Activated naive CD4-positive, alpha-beta T cell treated with anti-CD3 and anti-CD28 coated beads, Interleukin-2, amount 50 U/mL, for 72 hours (primary cell): ENCODE measurements at regions not wholly inside any gene's neighbourhood (a gene's known extent, or its start where the extent isn't known, plus 50 kb on each side); places are given as distances from the start of the nearest gene placed in this dataset.

Experiments
- ATAC-seq, 2 donors: fragments of 150-1000 bp; cut with Tn5 transposase; 2 replicates each; pipeline ENCODE4 v1.10.0; 2021; ENCODE audit warnings: mild to moderate bottlenecking in 2 of 2, moderate library complexity in 2 of 2
- DNase-seq, 2 donors: peaks; one replicate each; pipeline ENCODE4 v3.0.0; 2021 to 2022; ENCODE audit warnings: low spot score in 2 of 2
- H3K27ac Mint-ChIP-seq, 2 donors: one replicate each; pipeline ENCODE4 v1.8.0; 2022; ENCODE audit warnings: mild to moderate bottlenecking in 2 of 2, mixed read lengths in 2 of 2
- H3K36me3 Mint-ChIP-seq, 2 donors: one replicate each; pipeline ENCODE4 v1.8.0; 2022; ENCODE audit warnings: mixed read lengths in 2 of 2
- H3K9me3 Mint-ChIP-seq, 2 donors: one replicate each; pipeline ENCODE4 v1.8.0; 2022; ENCODE audit warnings: mixed read lengths in 2 of 2

DNA sequence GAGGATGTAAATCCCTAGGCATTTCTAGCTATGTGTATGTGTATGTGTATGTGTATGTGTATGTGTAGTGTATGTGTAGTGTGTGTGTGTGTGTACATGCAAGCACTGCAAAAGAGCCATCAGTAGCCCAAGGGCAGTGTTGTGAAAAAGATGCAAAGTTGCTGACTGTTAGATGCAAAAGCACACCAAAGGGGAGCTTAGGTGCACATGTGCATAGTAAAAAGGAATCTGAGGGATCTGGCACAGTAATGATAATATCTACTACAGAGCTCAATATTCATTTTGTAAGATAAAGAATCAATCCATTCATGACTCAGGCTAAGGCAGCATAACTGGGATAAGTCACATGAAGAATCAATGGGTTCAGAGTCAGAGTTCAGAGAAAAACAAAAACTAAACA is 80.2 kb downstream of the TMEM47 start:
- no peak overlapping the region for H3K27ac Mint-ChIP-seq
- ATAC-seq (no peak), DNase-seq (no peak)
- H3K36me3 Mint-ChIP-seq, result no peaks in the 10 kb centered on the region
- H3K9me3 Mint-ChIP-seq, result no peaks in the 10 kb centered on the region

DNA sequence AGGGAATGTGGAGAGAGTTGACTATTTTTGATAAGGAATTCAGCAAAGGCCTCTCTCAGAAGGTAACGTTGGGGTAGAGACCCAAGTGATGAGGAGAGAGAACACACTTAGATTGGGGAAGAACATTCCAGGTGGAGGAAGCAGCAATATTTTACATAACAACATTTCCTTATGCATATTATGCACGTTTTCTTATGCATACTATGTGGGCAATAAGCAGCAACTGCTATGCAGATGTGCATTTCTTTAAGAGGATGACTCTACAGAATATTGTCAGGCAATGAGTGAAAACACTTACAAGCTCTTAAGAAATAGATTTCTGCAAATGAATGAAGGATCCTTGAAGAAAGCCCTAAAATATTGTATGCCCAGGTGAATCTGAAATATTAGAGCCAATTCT is 91.1 kb downstream of the TMEM47 start:
- Mint-ChIP-seq H3K9me3 (peaks cover 3 to 5% of the 10 kb centered on the region in 2 donors), H3K27ac (no peak overlapping the region), H3K36me3 (no peaks in the 10 kb centered on the region)
- DNase-seq, result no peak
- ATAC-seq, result no peak

DNA sequence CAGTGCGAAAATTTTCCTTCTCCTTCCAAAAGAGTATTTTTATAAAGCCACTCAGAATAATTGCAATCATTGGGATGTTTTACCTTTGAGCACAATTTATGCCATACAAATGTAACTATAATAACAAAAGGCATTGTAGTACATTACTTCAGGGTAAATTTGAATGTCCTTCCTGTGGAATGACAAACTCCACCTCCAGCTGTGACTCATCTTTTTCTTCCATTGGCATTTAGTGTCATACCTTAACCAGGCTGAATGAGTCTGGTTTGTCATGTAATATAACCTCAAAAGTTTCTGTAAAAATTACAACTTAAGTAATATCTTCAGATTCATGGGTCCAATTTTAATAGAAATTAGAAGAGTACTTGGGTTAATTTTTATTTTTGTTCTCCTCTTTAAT is 93.3 kb downstream of the TMEM47 start:
- Mint-ChIP-seq H3K27ac (no peak overlapping the region), H3K9me3 (no peaks in the 10 kb centered on the region)

DNA sequence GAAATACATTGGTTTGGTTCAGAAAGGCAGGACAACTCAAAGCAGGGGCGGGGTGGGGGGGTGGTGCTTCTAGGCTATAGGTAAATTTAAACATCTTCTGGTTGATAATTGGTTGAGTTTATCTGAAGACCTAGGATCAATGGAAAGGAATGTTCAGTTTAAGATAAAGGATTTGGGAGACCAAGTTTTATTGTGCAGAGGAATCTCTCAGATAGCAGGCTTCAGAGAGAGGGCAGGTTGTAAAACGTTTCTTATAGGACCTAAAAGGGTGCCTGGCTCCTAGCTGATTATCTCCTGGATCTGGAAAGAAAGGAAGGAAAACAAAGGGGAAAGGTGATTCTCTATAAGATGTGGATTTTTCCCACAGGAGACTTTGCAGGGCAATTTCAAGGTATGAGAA is 94.0 kb downstream of the TMEM47 start:
- no peaks in the 10 kb centered on the region for H3K36me3 Mint-ChIP-seq
- H3K9me3 Mint-ChIP-seq, result no peaks in the 10 kb centered on the region
- DNase-seq (no peak), ATAC-seq (no peak)
- H3K27ac Mint-ChIP-seq, result no peak overlapping the region

More for the DNA sequence above, 93.3 kb downstream of the TMEM47 start:
- ATAC-seq (no peak), DNase-seq (no peak)
- no peaks in the 10 kb centered on the region for H3K36me3 Mint-ChIP-seq

DNA sequence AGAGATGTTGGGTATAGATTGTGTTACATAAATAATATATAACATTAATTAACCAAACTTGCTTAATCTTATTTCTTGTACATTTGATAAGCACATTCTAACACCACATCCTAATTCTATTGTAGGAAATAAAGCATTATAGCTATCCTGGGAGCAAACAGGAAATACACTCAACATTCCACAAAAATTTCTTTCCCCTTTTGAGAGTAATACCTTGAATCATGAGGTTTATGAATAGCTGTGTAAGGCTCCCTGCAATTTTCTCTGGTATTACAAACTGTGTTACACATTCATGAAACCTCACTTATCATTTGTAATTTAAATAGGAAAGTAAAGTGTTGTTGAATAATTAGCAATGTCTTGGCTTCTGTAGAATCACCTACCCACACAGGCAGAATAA is 95.1 kb downstream of the TMEM47 start:
- H3K9me3 Mint-ChIP-seq, result peaks cover under 1 to 1% of the 10 kb centered on the region in 2 donors
- DNase-seq, result no peak
- ATAC-seq, result no peak

DNA sequence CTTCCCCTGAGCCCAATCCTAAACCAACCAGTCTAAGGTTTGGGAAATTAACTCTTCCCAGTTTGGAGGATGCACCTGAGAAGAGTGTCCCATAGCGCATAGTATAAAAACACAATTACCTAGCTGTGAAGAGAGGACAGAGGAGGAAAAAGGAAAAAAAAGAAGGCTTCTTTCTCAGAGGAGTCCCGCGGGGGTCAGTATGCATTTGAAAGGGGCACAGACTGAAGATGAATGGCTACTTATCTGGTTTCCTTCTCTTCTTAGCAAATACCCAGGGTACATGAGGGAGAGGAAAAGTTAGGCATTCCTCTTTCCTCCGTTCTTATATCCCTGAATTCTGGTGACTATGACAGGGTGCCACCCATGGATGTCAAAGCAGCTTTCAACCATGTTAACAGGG is 96.9 kb downstream of the TMEM47 start:
- ATAC-seq, result no peak
- no peaks in the 10 kb centered on the region for H3K36me3 Mint-ChIP-seq
- H3K9me3 Mint-ChIP-seq, result peaks cover 4 to 5% of the 10 kb centered on the region in 2 donors
- H3K27ac Mint-ChIP-seq, result no peak overlapping the region
- no peak for DNase-seq

More for the DNA sequence above, 95.1 kb downstream of the TMEM47 start:
- Mint-ChIP-seq H3K36me3 (no peaks in the 10 kb centered on the region), H3K27ac (no peak overlapping the region)

DNA sequence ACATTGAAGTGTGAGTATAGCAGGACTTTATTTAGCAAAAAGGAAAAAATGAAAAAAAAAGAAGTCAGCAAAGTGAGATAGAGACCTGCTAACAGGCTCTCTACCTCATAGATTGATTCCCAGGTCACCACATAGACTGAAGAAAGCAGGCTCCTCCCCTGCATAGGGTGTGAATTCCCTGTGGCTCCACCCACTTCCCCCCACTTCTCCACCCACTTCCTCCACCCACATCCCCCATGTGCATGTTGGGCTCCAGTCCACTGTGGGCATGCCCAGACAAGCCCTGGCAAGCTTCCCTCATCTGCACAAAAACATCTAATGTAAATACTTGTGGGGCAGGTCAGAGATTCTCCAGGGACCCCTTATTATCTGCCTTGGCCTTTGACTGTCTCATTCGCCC is 97.8 kb downstream of the TMEM47 start:
- no peak overlapping the region for H3K27ac Mint-ChIP-seq
- no peak for ATAC-seq
- no peaks in the 10 kb centered on the region for H3K36me3 Mint-ChIP-seq
- H3K9me3 Mint-ChIP-seq, result peaks cover 4 to 5% of the 10 kb centered on the region in 2 donors
- DNase-seq, result no peak

DNA sequence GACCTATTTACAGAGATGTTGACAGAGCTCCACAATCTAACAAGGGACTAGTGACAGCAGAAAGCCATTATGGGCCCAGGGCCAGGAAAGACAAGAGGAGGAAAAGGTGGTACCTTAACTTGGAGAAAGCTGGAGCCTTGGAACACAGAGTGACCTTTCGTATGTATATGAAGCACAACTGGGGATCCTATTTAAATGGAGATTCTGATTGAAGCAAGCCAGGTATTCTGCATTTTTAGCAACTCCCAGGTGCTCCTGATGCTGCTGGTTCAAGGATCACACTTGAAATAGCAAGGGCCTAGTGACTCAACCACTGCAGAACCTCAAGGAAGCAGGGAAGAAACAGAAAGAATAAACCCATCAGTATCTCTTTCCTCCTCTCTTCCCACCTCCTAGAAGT is 99.4 kb downstream of the TMEM47 start:
- peaks cover 4 to 5% of the 10 kb centered on the region in 2 donors for H3K9me3 Mint-ChIP-seq
- ATAC-seq (no peak), DNase-seq (no peak)
- H3K27ac Mint-ChIP-seq, result no peak overlapping the region
- no peaks in the 10 kb centered on the region for H3K36me3 Mint-ChIP-seq

DNA sequence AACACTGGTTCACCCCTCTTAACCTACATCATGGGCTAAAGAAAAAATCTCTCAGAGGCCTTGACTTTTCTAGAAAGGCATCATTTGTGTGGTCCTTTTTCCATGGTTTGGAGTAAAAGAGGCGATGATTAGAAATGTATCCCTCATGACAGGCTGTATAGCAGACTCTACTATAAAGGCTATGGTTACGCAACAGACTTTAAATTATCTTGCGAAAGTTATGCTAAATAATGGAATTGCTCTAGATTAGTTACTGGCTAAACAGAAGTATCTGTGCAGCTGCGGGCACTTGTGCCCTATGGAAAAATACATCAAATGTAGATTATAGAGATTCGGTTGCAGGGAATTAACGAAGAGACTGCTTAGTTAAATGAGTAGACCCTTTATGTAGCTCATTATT is 101.6 kb downstream of the TMEM47 start:
- Mint-ChIP-seq H3K36me3 (no peaks in the 10 kb centered on the region), H3K9me3 (peaks cover 4 to 5% of the 10 kb centered on the region in 2 donors), H3K27ac (no peak overlapping the region)
- ATAC-seq (no peak), DNase-seq (no peak)

DNA sequence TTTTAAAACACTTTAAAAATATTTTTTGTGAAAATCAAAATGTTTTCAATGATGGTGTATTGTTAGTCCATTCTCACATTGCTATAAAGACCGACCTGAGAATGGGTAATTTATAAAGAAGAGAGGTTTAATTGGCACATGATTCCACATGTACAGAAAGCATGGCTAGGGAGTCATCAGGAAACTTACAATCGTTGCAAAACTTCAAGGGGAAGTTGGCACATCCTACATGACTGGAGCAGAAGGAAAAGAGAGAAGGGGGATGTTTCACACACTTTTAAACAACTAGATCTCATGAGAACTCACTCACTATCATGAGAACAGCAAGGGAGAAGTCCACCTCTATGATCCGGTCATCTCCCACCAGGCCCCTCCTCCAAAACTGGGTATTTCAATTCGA is 110.7 kb downstream of the TMEM47 start:
- no peak overlapping the region for H3K27ac Mint-ChIP-seq
- no peak for DNase-seq

DNA sequence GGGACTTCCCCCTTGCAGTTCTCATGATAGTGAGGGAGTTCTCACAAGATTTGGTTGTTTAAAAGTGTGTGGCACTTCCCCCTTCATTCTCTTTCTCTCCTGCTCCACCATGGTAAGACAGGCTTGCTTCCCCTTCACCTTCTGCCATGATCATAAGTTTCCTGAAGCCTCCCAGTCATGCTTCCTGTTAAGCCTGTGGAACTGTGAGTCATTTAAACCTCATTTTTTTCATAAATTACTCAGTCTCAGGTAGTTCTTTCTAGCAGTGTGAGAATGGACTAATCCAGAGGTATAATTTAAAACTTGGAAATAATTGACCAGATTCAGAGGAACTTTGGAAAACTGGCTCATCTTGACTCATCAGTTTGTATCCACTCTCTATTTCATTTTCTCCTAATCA is 129.0 kb downstream of the TMEM47 start:
- DNase-seq (no peak), ATAC-seq (no peak)
- Mint-ChIP-seq H3K27ac (no peak overlapping the region), H3K36me3 (no peaks in the 10 kb centered on the region), H3K9me3 (no peaks in the 10 kb centered on the region)

More for the DNA sequence above, 110.7 kb downstream of the TMEM47 start:
- no peak for ATAC-seq
- Mint-ChIP-seq H3K36me3 (no peaks in the 10 kb centered on the region), H3K9me3 (no peaks in the 10 kb centered on the region)

DNA sequence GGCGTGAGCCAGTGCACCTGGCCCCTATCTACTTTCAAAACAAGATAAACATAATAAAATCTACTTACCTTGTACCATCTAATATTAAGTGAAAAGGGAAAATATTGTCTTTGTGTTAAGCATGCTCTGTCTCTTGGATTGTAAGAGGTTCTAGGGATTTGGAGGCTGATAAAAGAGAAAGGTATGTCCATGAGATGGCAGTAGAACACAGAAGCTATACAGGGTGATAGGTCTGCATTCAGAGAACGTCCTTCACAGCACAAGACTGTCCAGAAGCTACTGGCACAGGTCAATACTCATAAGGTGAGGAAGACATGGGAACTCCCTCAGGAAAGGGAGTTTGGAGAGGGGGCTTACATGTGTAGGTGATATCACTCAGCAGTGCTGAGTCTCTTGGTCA is 135.5 kb downstream of the TMEM47 start:
- ATAC-seq (no peak), DNase-seq (no peak)
- H3K36me3 Mint-ChIP-seq, result no peaks in the 10 kb centered on the region

DNA sequence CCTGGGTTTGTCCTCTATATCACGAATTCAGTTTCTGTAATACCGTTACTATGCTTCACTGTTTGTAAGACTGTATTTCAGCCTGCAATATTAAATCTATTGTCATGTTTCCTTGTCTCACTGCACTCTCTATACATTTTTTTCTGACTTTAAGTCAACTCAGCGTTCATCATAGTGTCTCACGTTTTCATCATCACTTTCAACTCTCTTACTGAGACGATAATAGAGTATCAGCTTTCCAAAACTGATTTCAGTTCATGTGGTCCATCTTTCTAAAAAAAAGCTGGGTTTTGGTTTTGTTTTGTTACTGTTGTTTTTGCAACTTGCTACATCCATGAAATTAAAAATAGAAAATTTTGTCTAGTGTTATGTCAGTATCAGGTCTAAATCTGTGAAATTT is 147.7 kb downstream of the TMEM47 start:
- Mint-ChIP-seq H3K27ac (no peak overlapping the region), H3K36me3 (no peaks in the 10 kb centered on the region), H3K9me3 (no peaks in the 10 kb centered on the region)
- ATAC-seq (no peak), DNase-seq (no peak)

More for the DNA sequence above, 135.5 kb downstream of the TMEM47 start:
- Mint-ChIP-seq H3K9me3 (no peaks in the 10 kb centered on the region), H3K27ac (no peak overlapping the region)

DNA sequence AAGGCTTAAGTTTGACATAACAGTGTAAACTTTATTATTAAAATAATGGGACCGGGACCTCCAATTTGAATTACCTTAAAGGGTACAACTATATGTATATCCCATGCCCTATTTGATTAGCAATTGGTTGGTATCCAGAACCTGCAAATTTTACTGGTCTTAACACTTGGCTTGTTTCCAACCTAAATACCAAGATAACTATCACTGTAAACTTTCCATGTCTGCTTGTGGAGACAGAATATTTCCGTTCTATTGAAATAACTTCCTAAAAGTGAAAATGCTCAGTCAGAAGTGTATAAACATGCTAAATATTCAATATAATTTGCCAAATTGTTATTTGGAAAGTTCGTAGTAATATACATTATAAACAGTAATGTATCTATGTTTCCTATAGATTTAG is 154.0 kb downstream of the TMEM47 start:
- ATAC-seq (no peak), DNase-seq (no peak)
- no peaks in the 10 kb centered on the region for H3K36me3 Mint-ChIP-seq
- H3K27ac Mint-ChIP-seq, result no peak overlapping the region
- peaks cover 0 to 6% of the 10 kb centered on the region in 2 donors for H3K9me3 Mint-ChIP-seq

DNA sequence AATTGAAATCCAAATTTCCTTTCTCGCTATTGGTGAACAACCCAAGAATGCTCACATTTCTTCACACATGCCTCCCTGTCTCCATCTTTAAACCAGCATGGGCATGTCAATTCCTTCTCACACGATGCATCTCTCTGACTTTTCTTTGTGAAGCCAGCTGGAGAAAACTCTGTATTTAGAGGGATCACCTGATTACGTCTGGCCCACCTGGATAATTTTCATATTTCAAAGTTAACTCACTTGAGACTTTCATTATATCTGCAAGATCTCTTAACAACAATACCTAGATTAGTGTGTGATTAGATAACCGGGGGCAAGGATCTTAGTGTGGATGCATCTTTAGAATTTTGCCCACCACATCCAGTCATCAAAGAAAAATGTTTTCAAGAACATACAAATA is 164.0 kb downstream of the TMEM47 start:
- no peak overlapping the region for H3K27ac Mint-ChIP-seq
- DNase-seq, result no peak
- H3K36me3 Mint-ChIP-seq, result no peaks in the 10 kb centered on the region
- no peak for ATAC-seq
- peaks cover 0 to 5% of the 10 kb centered on the region in 2 donors for H3K9me3 Mint-ChIP-seq

DNA sequence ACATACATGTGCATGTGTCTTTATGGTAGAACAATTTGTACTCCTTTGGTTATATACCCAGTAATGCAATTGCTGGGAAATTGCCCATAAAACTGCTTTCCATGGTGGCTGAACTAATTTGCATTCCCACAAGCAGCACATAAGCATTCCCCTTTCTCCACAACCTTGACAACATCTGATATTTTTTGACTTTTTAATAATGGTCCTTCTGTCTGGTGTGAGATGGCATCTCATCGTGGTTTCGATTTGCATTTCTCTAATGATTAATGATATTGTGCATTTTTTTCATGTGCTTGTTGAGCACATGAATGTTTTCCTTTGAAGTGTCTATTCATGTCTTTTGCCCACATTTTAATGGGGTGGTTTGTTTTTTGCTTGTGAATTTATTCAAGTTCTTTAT is 166.0 kb downstream of the TMEM47 start:
- Mint-ChIP-seq H3K27ac (no peak overlapping the region), H3K36me3 (no peaks in the 10 kb centered on the region), H3K9me3 (peaks cover 0 to 5% of the 10 kb centered on the region in 2 donors)
- DNase-seq (no peak), ATAC-seq (no peak)

DNA sequence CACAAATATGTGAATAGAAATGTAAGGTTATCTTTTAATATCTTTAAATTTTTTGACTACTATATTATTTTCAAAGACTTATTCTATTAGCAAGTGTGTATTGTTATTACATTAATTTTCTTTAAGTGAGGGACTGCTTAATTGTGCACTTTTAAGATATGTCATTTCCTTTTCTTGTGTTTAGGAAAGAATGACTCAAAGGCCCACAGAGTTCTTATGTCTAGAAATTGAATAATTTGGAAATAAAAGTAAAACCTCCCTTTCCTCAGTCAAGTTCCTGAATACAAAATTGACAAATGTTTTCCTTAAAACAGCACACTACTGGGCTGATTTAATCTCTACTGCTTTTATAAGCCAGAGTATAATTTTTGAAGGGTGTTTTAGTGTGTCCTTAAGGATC is 169.7 kb downstream of the TMEM47 start:
- Mint-ChIP-seq H3K9me3 (peaks cover 0 to 4% of the 10 kb centered on the region in 2 donors), H3K27ac (no peak overlapping the region), H3K36me3 (no peaks in the 10 kb centered on the region)
- ATAC-seq (no peak), DNase-seq (no peak)

DNA sequence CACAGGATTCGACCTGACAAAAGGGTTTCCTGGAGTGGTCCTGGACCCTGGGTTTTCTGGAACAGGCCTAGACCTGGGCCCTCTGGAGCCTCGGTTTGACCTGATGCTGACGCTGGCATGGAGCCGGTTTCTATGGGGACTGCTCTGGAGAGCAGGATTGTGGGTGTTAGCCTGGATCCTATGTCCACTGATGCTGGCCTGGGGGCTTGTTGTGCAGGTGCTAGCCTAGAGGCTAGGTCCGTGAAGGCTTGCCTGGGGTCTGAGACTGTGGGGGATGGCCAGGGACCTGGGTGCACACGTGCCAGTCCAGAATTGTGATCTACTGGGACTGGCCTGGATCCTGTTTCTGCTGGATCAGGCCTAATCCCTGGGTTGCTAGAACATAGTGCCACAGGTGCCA is 173.1 kb downstream of the TMEM47 start:
- Mint-ChIP-seq H3K36me3 (no peaks in the 10 kb centered on the region), H3K27ac (no peak overlapping the region), H3K9me3 (peaks cover 0 to 10% of the 10 kb centered on the region in 2 donors)
- ATAC-seq (no peak), DNase-seq (no peak)

DNA sequence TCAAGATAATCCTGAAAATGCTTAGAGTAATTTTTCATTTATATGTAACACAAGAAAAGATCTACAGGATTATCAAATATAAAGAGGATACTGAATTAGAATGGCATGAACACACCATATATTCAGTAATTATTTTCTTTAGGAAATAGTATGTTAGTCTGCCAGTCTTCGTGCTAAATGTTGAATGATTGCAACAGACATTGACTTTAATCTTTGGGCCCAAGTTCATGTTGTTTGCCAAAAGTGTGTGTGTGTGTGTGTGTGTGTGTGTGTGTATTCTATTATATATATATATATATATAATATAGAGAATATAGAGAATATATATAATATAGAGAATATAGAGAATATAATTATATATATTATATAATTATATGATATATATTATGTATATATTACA is 186.6 kb downstream of the TMEM47 start:
- no peaks in the 10 kb centered on the region for H3K9me3 Mint-ChIP-seq
- DNase-seq, result no peak
- H3K36me3 Mint-ChIP-seq, result no peaks in the 10 kb centered on the region
- H3K27ac Mint-ChIP-seq, result no peak overlapping the region
- ATAC-seq, result no peak
